GM21381 (cell line): ENCODE measurements at regions not wholly inside any gene's neighbourhood (a gene's known extent, or its start where the extent isn't known, plus 50 kb on each side); places are given as distances from the start of the nearest gene placed in this dataset.

Source experiments
- ATAC-seq: cut with Tn5 transposase; IDR thresholded peaks from one replicate; pipeline ENCODE4 v1.9.1; 2021; ENCODE audit warnings: mild to moderate bottlenecking, moderate library complexity; ENCODE audit not compliant: unreplicated experiment

DNA sequence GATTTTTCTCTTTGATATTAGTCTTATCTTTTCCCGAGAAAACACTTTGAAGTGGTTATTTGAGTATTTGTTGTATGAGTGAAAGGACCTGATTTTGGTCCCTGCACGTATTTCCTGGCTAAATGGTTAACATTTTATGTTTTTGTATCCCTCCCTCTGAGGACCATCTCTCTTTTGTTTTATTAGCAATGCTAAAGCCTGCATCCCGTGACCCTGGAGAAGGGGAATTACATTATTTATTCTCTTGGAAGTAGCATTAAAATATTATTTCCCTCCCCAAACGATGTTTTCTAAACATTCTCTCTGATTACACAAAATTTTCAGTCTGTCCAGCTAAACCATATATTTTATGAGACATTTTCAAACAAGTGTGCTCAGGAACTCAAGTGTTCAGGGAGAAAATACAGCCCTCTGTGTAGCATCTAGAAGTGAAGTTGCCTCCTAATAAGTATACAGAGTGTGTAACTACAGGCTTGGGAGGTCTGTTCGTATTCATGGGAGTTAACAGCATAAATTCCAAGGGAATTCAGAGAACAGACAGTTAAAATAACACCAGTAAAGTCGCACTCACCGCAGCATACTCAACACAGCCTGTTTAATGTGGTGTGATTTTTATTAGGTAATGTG, 163.8 kb upstream of the NPVF start:
- ATAC-seq = no peak

DNA sequence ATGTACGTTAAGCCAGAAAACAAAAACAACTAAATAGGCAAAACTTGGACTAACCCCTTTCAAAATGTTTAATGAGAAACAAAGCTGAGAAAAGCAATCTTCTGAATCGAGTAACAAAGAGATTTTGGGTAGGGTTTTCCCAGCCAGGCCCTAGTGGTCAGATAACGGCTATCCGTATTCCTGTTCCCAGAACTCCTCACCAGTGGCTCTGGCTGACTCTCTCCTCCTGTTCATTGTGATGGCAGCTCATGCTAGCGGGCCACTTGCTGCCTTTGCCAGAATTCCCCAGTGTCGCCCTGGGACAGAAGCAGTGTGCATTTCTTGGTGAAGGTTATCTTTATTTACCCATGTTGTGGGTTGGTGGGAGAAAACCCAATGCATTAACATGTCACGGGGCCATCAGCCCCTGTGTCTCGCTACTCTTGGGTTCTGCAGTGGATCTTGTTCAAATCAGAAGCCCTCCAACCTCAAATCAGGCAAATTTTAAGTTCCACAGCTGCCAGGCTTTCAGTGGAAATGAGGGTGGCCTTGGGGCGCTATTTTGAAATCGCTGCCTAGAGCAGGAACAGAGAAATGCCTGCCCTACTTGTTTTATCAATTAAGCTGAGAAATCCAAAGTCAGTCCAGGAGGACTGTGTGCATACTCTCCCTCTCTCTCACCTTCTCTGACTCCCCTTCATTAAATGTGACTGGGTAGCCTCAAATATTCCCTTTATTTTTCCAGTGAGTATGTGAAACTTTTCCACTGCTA, 164.5 kb upstream of the NPVF start:
- no peak for ATAC-seq

DNA sequence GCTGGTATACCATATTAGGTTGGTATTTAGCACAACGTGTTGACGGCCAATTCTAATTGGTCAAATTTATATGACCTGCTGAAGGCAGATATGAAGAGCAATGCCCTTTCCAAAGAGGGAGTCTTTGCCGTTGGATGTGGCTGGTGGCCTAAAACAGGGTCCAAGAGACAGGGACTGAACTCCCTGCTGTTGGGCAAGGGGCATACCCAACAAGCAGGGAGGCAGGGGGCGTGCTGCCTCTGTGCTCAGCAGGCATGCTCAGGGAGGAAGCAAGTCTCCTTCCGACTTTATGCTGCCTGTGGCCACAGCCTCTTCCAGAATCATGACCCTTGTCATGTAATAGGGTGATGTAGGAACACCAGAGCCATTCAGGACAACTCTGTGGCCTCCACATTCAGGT, 167.7 kb upstream of the NPVF start:
- ATAC-seq = no peak

GRCh38 chr7:25396668-25397067, 168.4 kb upstream of the NPVF start:
- no peak for ATAC-seq

- ATAC-seq = no peak
Observed at GRCh38 chr7:25398418-25398817, 170.1 kb upstream of the NPVF start.

- no peak for ATAC-seq
Observed at GRCh38 chr7:25399000-25399750, 170.9 kb upstream of the NPVF start.

DNA sequence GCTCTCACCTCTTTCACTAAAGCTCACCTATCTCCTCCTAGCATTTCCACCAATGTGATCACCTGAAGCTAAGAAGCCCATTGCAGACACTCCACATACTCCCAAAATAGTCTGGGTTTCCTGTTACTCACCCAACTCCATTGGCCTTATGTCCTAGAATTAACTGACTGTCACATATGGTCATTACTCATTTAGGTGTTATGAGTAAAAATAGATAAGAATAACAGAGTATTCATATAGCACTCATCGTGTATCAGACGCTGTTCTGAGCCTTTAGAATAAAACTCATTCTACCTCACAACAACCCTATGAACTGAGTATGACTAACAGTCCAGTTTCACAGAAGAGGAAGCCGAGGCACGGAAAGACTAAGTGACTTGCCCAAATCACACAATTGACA, 174.2 kb upstream of the NPVF start:
- no peak for ATAC-seq

DNA sequence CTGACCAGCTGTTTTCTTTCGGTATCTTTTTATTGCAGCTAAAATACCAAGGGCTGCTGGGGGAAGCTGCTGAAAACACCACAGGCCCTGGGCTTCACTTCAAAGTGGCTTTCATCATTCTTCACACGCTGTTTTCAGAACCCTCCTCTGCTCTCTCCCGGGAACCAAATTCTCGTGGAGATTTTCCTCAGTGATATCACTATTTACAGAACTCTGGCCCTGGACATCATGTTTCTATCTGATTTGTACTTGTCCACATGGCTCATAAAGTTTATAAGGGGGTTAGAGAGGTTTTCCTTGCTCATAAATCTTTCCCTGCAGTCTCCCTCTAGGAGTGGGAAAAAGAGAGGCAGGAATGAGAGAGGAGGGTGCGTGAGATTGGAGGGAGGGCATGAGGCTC, 177.4 kb upstream of the NPVF start:
- no peak for ATAC-seq

GRCh38 chr7:25407053-25407452, 178.8 kb upstream of the NPVF start:
- ATAC-seq = no peak

DNA sequence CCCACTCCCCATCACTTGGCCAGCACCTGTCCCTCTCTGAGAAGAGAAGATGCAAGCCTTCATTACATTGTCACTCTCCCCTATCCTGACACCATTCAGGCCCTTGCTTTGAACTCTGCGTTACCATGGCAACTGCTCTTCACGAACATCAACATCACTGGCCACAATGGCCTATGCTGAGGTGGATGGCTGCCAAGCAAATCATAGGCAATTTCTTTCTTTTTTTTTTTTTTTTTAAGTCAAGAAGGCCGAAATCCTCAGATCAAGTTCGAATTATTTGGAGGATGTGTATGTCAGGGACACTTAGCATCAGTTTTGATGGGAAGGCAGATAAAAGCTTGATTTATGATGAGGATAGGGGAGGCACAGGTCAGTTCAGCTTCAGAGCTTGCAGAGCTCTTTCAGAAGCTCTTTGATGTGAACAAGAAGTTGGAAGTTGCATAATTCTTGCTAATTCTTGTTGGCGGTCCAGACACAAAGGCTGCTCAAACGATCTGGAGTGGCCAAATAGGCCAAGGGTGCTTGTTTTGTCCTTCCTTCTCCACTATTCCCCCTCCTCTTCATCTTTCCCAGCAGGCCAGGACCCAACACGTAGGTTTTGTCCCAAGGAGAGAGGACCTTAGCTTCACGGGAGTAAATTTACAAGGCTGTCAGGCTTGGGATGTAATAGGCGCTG, 179.9 kb upstream of the NPVF start:
- no peak for ATAC-seq

DNA sequence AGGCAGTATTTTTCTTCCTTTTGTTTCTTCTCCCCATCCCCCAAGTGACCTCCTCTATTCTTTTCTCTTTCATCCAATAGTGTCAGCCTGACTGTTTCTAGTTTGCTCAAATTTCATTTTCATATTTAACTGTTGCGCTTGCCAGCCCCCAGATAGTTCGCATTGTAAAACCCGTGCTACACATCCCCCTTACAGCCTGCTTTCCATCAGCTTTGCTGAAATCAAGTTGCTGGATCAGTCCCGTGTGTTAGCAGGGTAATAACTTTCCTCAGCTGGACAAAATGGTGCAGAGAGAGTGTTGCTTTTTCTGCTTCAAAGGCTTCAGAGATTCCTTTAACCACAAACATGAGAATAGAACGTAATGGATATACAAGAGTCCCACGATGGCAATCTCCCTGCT, 180.6 kb upstream of the NPVF start:
- no peak for ATAC-seq

DNA sequence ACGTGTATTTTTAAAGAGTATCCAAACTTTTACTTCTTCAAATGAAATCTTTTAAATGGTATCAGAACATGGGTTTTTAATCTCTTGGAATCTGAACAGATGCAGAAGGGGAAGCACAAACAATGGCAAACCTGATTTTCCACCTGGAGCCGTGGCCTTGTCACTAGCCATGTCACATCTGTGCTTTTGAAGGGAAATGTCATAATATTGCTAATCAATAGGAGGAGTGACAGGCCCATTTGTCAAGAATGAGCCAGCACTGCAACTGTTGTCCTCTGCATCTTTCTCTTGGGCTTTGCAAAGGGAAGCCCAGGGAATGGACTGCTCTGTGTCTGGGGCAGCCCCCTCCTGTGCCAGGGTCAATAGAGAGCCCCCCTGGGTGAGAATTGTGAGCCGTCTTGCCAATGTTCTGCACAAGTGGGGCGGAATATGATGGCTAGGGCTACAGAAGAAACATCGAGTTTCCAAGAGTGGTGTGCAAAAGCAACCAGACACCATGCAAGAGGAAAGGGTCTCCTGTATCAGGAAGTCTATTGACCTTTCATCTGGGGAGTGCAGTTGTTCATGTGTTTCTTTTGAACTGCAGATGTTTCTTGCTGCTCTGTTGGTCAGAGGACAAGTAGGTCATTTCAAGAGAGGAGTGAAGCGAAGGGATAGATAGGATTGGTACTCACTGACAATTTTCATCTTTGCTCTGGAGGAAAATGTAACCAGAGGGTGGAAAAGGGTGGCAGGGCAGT, 181.8 kb upstream of the NPVF start:
- ATAC-seq = no peak

GRCh38 chr7:25420771-25421170, 192.5 kb upstream of the NPVF start:
- no peak for ATAC-seq

- no peak for ATAC-seq
Observed at GRCh38 chr7:25424113-25424512, 195.8 kb upstream of the NPVF start.

GRCh38 chr7:25424855-25425254, 196.6 kb upstream of the NPVF start:
- ATAC-seq = no peak

GRCh38 chr7:25427721-25428120, 199.4 kb upstream of the NPVF start:
- ATAC-seq = no peak

GRCh38 chr7:25429731-25430130, 201.4 kb upstream of the NPVF start:
- no peak for ATAC-seq

DNA sequence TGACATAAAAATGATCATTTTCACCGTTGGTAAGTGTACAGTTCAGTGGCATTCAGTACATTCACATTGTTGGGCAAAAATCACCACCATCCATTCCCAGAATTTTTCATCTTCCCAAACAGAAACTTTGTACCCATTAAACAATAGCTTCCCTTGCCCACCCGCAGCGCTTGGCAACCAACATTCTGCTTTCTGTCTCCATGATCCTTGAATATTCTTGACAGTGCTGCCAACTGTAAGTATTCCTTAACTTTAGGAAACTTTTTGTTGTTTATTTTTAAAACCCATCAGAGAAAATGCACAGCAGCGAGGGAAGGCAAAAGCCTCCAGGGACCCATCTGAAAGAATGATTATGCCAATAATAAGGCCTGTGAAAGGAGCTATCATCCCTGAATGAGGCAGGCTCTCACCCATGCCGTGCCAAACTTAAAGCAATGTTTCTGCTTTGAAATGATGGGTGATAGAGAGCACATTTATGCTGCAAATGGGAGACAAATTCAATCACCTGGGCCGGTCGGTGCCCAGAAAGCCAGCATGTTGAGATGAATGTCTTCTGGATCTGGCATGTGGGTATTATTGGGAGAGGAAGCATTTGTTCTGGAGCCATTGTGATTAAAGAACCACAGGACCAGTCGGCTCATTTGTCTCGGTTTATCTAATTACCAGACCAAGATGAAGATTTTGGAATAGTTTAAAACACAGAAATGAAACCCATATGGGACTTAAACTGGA, 202.1 kb upstream of the NPVF start:
- ATAC-seq = no peak

GRCh38 chr7:25431956-25432450, 203.7 kb upstream of the NPVF start:
- ATAC-seq = no peak

- ATAC-seq = no peak
Observed at GRCh38 chr7:25432807-25433206, 204.5 kb upstream of the NPVF start.
